ENCODE measurements at regions not wholly inside any gene's neighbourhood (a gene's known extent, or its start where the extent isn't known, plus 50 kb on each side); places are given as distances from the start of the nearest gene placed in this dataset.

DNA sequence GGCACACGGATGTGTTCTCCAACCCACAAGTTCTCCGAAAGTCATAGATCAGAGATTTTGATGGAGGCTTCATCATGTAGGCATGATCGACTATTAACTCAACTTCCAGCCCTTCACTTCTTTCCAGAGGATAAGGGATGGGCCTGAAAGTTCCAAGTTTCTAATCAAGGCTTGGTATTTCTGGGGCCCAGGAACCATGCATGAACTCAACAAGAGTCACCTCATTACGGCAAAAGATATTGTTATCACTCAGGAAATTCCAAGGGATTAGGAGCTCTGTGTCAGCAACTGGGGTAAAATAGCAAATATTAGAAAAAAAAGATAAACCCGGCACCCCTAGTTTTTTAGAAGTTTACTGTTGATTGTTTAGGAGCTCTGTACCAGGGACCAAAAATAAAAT lies 240.1 kb upstream of the PPP1R2C start:
- DNase-seq (ENCODE audit: low read depth in 3 of 3), result no peak

- DNase-seq (ENCODE audit: low read depth in 3 of 3), result no peak
Measured at GRCh38 chrX:43019021-43019420, 241.1 kb upstream of the PPP1R2C start.

GRCh38 chrX:43025806-43026315 lies 247.9 kb upstream of the PPP1R2C start:
- no peak for DNase-seq (ENCODE audit: low read depth in 3 of 3)

DNA sequence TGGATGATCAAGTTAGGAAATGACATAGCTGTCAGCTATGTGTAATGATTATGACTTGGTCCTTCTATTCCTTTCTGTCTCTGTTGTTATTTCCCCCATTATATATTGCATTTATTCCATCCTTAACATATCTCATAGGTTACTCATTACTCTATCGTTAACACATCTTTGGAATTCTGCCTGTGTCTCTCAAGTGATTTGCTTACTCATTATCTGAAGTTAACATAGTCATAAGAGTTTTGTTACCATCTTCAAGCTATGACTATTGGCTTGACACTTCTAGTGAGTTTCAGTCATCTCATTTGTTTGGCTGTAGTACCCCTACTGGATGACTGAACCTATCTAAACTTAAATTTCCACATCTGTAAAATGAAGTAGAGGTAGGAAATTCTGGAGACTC lies 286.1 kb upstream of the PPP1R2C start:
- DNase-seq (ENCODE audit: low read depth in 3 of 3), result no peak

DNA sequence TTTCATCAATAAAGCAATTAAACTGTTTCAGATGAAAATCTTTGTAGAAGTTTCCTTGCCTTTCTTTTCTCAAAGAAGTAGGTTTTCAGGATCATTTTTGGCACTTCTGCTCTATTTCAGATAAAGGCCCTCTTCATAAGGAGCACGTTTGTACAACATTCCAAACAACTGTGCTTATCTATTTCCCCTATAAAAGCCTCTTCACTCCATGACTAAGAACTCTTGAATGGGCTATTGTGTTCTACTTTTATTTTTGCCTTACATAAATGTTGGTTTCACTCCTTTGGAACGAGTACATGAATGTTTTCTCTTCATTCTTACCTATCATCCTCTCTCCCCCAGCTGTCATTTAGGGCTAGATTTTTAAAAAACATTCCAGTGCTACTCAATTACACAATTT lies 288.0 kb upstream of the PPP1R2C start:
- DNase-seq (ENCODE audit: low read depth in 3 of 3), result no peak

DNA sequence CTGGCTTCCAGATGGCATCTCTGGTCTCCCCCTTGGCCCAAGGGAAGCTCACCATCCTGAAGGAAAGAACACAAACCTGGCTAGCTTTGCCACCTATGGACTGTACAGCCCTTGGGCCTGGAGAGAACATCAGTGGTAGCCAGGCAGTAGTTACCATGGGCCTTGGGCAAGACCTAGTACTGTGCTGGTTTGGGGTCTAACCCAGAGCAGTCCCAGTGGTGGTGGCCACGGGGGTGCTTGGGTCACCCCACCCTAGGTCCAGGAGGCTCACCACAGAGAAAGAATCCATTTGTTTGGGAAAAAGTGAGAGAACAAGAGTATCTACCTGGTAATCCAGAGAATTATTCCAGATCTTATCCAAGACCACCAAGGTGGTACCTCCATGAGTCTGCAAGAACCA lies 290.7 kb upstream of the PPP1R2C start:
- no peak for DNase-seq (ENCODE audit: low read depth in 3 of 3)

DNA sequence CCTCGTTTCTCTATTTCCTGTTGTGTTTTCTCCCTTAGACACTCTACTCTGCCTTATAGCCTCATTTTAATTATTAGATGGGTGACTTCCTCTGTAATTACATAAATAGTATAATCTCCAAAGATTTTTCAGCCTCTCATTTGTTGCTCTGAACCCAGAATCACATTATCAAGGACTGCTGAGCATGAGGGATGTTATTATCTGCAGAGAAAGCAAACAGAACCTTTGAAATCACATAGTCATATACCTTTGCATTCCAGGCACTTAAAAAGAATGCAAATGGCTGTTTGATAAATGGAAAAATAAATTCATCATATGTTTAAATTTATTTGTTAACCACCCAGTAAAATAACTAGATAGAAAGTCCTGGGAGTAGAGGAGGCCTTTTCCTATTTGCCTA lies 305.1 kb upstream of the PPP1R2C start:
- no peak for DNase-seq (ENCODE audit: low read depth in 3 of 3)

- DNase-seq (ENCODE audit: low read depth in 3 of 3), result no peak
Measured at GRCh38 chrX:43087830-43088229, 309.9 kb upstream of the PPP1R2C start.

DNA sequence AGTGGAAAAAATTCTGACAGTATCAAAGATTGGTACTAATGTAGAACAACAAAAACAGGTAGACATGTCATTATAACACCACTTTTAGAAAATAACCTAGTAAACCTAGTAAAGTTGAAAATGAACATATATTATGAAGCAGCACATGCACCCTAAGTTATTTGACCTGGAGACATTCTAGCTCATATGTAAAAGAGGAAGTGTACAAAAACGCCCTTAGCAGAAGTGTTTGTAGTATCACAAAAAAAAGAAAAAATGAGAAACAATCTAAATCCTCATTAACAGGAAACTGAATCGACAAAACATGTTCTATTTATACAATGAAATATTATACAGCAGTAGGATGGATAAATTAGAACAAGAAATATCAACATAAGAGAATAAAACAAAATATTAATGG lies 318.9 kb upstream of the PPP1R2C start:
- no peak for DNase-seq (ENCODE audit: low read depth in 3 of 3)

GRCh38 chrX:43106009-43106408 lies 328.0 kb upstream of the PPP1R2C start:
- no peak for DNase-seq (ENCODE audit: low read depth in 3 of 3)

DNA sequence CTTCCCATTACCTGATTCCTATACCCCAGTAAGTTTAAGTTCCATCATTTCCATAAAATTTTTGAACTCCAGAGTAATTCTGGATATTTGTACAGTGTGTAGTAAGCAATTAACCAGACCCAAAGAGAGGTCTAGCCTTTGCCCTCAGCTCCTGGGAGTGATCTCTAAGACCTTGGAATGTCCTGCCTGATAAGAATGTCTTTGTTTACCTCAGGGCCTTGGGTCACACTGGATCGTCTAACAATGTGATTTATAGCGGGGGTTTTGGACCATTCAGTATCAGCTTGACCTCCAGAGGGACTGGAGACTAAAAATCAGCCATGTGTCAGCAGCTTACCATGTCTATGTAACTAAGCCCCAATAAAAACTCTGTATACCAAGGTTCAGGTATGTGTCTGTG lies 330.9 kb upstream of the PPP1R2C start:
- no peak for DNase-seq (ENCODE audit: low read depth in 3 of 3)

- DNase-seq (ENCODE audit: low read depth in 3 of 3), result no peak
Measured at GRCh38 chrX:43121637-43122036, 343.7 kb upstream of the PPP1R2C start.

DNA sequence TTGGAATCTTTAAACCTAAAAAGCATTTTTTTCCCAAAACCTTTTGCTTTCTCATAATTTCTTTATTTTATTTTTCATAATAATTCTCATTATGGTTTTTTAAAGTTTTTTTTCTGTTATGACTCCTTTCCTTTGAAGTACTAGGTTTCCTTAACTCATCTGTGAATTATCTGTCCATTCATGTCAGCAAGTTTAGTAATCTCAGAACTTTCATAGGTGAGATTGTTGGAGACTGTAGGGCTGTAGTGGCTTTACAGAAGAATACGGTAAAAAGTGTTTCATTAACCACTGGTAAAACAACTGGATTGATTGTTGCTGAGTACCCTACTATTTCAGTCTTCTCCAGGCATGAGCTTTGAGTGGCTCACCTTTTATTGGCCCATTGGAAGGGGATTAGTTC lies 361.7 kb upstream of the PPP1R2C start:
- DNase-seq (ENCODE audit: low read depth in 3 of 3), result no peak

DNA sequence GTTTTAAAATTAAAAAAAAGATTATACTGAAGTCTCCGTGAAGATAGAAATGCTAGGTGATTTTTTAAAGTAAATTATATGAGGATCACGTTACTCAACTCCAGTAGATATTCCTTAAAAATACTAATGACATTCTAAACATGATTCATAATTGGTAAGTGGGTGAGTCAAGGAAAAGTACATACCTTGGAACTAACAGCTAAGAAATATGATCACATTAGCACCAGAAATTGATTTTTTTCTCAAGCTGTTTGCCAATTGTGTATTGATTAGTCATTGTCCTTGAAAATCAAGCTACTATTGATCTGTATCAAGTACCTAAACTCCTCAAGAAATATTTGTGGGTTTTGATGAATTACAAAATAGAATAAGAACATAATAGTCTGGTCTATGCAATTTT lies 362.6 kb upstream of the PPP1R2C start:
- DNase-seq (ENCODE audit: low read depth in 3 of 3), result no peak

DNA sequence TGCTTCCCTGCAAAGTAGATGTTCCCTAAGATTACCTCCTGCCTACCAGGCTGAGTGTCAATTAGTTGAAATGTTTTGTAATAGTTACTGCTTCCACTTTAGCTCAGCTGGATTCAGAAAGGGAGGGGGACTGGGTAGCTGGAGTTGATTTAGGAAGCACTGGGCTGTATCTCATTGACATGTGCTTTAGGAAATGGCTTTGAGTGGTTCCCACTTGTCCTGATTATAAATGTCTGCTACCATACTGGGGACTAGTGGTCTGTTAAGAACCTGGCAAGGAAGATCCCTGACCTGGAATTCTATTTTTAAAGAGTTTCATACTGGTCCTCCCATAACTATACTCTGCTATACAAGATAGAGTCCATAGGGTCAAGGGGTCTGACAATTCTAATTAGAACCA lies 363.9 kb upstream of the PPP1R2C start:
- no peak for DNase-seq (ENCODE audit: low read depth in 3 of 3)

- DNase-seq (ENCODE audit: low read depth in 3 of 3), result no peak
Measured at GRCh38 chrX:43148305-43148704, 370.3 kb upstream of the PPP1R2C start.

DNA sequence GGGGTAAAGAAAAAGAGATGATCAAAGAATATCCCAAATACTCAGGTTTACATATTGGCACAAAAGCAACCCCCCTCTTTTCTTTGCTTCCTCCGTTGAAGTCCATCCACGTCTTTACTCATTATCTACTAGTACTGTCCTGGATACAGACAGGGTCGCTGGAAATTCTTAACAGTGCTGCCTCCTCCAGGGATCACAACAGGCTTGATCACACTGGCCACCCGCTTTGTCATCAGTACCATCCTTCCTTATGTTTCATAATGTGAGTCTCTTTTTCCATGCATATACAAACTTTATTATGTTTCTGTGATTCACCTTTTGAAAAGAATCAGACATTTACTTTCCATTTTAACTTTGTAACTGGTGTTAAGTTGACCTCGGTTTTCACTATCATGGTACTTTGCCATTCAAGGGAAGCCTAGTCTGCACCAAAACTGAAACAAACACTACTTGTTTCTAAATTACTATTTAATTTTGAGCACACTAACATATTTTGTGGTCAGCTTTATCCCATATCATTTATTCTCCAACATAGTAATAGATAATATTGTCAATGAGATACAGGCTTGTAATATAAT lies 387.5 kb upstream of the PPP1R2C start:
- peak in 1 of 3 donors; percentile 4 for DNase-seq (ENCODE audit: low read depth in 3 of 3)

DNA sequence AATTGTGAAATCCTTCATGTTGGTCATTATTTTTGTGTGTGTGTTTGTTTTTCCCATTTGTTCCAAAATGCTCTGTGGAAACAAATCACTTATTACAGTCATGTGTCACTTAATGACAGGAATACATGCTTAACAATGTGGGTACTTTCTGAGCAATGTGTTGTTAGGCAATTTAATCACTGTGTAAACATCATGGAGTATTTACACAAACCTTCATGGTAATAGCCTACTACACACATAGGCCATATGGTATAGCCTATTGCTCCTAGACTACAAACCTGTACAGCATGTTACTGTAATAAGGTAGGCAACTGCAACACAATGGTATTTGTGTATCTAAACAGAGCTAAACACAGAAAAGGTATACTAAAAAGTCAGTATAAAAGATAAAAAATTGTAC lies 388.9 kb upstream of the PPP1R2C start:
- no peak for DNase-seq (ENCODE audit: low read depth in 3 of 3)

GRCh38 chrX:43175434-43175833 lies 397.5 kb upstream of the PPP1R2C start:
- no peak for DNase-seq (ENCODE audit: low read depth in 3 of 3)

DNA sequence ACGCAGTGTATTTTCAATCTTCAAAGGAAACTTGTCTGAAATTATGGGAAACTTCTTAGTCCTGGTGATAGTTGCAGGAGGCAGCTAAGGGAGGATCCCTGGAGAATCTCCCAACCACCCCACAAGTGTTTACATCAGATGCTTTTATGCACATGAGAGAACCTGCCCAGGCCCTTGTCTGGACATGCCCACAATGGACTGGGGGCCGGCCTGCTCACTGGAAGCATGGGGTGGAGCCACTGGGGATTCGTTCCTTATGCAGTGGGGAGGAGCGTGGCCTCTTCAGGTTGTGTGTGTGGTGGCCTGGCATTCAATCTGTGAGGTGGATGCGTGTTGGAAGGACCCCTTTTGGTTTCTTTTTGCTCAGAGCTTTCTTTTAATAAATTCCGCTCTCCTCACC lies 398.7 kb upstream of the PPP1R2C start:
- no peak for DNase-seq (ENCODE audit: low read depth in 3 of 3)

- no peak for DNase-seq (ENCODE audit: low read depth in 3 of 3)
Measured at GRCh38 chrX:43188296-43188695, 410.3 kb upstream of the PPP1R2C start.

- DNase-seq (ENCODE audit: low read depth in 3 of 3), result no peak
Measured at GRCh38 chrX:43211570-43211969, 433.6 kb upstream of the PPP1R2C start.

GRCh38 chrX:43218198-43218597 lies 437.9 kb upstream of the MAOA start:
- DNase-seq (ENCODE audit: low read depth in 3 of 3), result no peak

DNA sequence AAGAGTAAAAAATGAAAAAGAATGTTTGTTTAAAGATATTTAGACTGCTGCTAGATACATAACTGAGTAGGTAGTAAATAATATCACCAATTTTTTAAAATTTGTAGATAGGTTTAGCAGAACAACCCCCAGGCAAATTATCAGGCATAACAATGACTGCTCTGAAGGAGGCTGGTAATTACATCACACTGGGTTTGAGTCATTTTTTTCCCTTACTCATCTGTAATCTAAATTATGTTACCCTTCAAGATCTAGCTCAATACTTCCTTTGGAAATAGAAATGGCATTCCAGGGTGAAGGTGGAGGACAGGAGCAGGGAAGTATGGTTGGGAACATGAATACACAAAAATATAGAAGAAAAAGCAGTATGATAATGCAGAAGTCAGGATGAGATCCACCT lies 431.6 kb upstream of the MAOA start:
- no peak for DNase-seq (ENCODE audit: low read depth in 3 of 3)
